Amygdala (tissue), 56 donors: ENCODE measurements at regions not wholly inside any gene's neighbourhood (a gene's known extent, or its start where the extent isn't known, plus 50 kb on each side); places are given as distances from the start of the nearest gene placed in this dataset.
"Not testable (repeated sequence)": the region's sequence is repeated elsewhere in the genome, so short reads cannot be mapped to it uniquely, and the experiment has no call there.

ENCODE experiments used
- DNase-seq, 56 donors: peaks; one replicate each; lab custom pipeline; 2025; lab: John Stamatoyannopoulos, UW

- DNase-seq: no peak
These were observed 497.1 kb downstream of the AJAP1 start for GRCh38 chr1:5151511-5151910.

DNA sequence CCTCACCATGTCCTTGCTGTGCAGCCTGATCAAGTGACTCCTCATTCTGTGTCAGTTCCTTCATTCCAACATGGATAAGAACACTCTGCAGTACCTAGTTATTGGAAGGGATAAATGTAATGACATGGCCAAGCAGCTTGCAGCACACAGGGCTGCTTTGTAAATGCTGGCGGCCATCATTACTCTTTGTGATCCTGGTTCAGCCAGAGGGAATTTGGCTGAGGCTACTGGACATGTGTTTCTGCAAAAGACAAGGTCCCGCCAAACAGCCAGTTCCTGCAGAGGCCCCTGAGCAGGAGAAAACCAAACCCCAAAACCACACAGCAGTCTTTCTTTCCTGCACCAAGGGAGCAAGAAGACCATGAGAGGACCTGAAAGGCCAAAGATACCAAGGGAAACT, 495.8 kb downstream of the AJAP1 start:
- DNase-seq: no peak

DNA sequence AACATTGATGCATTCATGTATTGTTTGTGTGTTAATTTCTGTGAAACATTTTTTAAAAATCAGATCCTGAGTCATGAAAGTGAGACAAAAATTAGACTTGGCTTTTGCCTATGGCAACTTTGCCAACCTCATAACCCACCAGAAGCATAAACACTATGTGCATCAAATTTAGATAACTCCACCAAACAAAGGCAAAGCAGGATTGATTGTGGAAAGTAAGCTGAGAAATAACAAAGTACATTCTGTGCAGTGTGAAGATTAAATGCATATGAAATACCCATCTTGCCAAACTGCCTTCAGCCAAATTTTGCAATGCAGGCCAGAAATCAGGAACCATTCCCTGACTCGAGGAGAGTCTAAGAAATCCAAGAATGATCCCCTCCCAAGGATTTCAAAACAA, 493.4 kb downstream of the AJAP1 start:
- no peak for DNase-seq

DNA sequence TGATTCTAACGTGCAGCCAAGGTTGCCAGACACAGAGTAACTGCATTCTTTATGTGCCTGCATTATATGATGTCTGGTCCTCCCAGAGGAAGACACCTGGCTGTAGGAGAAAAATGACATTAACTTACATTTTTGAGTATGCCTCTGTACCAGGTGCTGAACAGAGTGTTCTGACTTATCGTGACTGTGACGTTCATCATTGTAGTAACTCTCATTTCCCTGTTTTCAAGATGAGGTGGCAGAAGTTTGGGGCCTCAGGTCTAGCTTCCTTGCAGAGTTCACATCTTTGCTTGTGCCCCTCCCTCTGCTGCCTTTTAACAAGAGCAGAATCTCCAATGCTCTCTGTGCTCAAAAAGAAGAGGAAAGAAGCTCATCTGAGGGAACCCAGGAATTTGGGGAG, 488.0 kb downstream of the AJAP1 start:
- no peak for DNase-seq

DNA sequence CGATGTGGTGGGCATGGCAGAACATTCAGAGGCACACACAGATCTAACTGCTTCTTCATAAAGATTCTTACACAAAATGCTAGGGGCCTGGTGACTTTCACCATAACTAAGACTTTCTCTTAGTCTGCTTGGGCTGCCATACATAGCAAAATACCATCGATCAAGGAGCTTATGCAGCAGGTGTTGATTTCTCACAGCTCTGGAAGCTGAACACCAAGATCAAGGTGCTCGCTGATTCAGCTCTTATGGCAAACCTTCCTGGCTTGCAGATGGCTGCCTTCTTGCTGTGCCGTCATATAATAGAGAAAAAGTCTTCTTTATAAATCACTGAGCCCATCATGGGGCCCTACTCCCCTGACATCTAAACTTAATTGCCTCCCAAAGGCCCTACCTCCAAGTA, 487.3 kb downstream of the AJAP1 start:
- no peak for DNase-seq

- DNase-seq: no peak
These were observed 486.6 kb downstream of the AJAP1 start for GRCh38 chr1:5140962-5141361.

DNA sequence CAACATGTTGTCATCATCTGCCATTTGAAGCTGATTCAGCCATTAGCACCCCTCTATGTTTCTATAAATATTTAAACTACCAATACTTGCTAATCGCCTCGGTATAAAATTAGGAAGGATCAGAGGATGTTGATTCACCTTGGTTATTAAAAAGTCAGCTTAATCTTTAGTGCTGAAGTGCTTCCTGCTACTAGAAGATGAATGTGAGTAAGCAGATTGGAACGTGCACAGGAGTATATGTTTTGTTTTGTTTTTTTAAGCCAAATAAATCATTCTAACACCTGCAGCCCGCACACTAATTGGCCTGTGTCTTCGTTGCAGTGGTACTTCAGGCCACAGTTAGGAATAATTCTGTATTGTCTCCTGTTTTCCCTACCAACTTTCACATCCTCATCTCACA, 485.7 kb downstream of the AJAP1 start:
- DNase-seq: no peak

- no peak for DNase-seq
These were observed 475.4 kb downstream of the AJAP1 start for GRCh38 chr1:5129746-5130355.

DNA sequence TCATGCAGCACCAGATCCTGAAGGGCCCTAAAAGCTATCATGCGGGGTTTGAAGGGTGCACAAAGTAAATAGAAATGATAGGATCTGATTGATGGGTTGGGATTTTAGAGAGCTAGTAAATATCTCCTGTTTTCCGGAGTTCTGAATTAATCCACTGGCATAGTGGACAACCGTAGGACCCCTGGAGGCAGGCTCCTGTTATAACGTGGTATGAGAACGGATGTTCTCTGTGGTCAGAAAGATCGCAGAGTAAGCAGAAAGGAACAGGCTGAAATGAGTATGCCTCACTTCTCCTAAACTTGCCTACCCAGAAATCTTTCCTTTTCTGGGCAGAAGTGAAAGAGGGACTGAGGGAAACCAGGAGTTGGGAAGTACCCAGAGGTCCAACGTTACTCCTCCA, 470.8 kb downstream of the AJAP1 start:
- DNase-seq: no peak

DNA sequence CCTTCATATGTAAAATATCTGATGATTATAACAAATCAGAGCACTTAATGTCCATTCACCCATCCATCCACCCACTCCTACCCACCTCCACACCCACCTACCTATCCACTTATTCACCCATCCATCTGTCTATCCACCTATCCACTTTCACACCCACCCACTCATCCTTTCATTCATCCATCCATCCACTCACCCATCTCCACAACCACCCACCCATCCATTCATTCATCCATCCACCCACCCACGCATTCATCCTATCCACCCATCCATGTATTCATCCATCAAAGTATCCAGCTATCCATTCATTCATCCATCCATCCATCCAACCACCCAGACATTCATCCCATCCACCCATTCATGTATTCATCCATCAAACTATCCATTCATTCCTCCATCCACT, 466.1 kb downstream of the AJAP1 start:
- DNase-seq: no peak

GRCh38 chr1:5119366-5120234, 465.2 kb downstream of the AJAP1 start:
- no peak for DNase-seq

GRCh38 chr1:5118771-5119170, 464.4 kb downstream of the AJAP1 start:
- not testable (repeated sequence) for DNase-seq

DNA sequence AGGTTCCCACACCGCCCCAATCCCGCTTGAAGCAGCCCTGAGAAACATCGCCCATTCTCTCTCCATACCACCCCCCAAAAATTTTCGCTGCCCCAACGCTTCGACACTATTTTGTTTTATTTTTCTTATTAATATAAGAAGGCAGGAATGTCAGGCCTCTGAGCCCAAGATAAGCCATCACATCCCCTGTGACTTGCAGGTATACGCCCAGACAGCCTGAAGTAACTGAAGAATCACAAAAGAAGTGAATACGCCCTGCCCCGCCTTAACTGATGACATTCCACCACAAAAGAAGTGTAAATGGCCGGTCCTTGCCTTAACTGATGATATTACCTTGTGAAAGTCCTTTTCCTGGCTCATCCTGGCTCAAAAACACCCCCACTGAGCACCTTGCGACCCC, 463.9 kb downstream of the AJAP1 start:
- DNase-seq: not testable (repeated sequence)

- no peak for DNase-seq
These were observed 457.2 kb downstream of the AJAP1 start for GRCh38 chr1:5111581-5111980.

- no peak for DNase-seq
These were observed 456.1 kb downstream of the AJAP1 start for GRCh38 chr1:5110508-5110907.

DNA sequence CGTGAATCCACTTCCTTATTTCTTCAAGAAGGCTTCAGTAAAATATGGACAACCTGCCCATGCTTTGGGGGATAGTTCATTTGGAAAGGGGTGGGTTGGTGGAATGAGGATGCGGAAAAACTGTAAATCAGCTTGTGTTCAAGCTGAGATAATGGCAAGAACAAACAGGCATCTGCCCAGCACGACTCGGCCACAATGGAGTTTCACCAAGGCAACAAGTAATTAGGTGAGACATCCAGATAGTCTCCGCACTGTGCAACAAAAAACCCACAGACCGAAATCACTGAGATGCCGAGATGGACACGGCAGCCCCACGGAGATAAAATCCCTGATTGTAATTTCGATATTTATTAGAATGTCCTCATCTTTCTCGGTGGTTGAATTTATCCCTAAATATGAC, 455.2 kb downstream of the AJAP1 start:
- DNase-seq: no peak

DNA sequence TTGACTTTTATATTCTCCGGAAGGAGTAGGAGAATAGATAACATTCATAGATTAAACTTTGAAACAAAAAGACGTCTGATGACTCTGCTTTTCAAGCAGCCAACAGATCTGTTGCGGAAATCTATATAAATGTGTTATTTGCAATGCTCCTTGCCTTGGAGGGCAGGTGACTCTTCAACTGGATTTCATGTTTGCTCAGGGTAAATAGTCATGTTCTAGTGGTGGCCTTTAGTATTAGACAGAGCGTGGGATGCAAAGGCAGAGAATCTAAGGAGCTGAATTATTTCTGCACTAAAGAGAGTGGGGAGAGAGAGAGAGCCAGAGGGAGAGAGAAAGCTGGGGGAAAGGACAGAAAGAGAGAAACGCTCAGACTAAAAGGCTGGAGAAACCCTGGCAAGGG, 454.3 kb downstream of the AJAP1 start:
- no peak for DNase-seq

DNA sequence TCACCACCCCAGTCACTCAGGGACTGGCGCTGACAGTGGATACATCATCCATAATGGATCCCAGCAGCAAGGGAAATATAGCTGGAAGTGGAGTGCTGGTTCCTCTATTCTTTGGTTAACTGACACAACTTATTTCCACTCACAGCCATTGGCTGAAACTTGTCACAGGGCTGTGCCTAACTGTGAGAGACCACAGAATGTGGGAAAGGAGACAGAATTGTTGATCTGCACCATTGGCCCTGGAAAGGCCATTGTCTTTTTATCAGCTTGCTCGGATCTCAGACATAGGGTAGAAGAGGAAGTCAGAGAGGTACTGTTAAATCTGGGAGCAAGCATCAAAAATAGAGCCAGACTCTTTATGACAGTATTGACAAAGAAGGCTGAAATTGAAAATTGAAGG, 451.3 kb downstream of the AJAP1 start:
- DNase-seq: no peak

- DNase-seq: no peak
These were observed 445.1 kb downstream of the AJAP1 start for GRCh38 chr1:5099558-5099957.

GRCh38 chr1:5098981-5099385, 444.6 kb downstream of the AJAP1 start:
- DNase-seq: peak in 2 of 56 donors; percentile 6 to 20

GRCh38 chr1:5093042-5093441, 438.6 kb downstream of the AJAP1 start:
- DNase-seq: no peak

DNA sequence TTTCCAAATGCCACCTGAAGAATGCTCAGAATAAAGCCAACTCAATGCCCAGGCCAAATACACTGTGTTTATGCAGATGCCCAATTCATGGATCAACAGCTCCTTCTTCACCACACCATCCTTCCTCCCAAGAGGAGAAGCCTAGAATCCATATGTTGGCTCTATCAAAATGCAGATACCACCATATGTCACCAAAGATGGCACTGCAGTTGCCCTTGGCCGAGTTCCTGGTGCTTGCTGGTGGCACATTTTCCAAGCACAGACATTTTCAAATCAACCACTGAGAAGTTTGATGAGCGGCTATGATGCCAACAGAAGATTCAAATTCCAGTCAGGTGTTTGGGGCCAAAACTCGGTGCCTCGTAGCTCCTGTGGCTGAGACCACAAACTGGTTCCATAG, 430.3 kb downstream of the AJAP1 start:
- no peak for DNase-seq
